ENCODE measurements at regions not wholly inside any gene's neighbourhood (a gene's known extent, or its start where the extent isn't known, plus 50 kb on each side); places are given as distances from the start of the nearest gene placed in this dataset.
A peak's percentile ranks its signal among the peaks of the same experiment; 100 is the strongest.

DNA sequence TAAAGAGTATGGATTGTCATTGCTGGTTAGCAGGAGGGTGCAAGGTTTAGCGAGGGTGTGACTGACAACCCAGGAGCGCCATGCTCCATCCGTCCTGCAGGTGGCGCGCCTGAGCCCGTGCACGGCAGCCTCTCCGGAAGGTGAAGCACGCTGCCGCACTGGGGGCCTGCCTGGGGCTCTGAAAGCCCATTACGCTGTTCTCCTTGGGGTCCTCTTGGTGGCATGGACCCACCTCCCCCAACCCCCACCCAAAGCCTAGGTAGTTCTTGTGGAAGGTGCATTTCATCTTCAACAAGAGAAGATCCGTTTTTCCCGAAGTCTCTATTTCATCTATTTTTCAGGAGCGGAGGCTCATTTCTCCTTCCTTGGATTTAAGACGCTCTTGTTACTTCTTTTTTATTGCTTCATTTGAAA lies 197.4 kb upstream of the KCNG1 start (continued):
- TF ChIP-seq ZBTB9 (CRISPR knock-in tag; IDR thresholded peaks at IDR 0.05) (no peak), PKNOX1 (IDR thresholded peaks at IDR 0.05) (peak; percentile 81), RAD21 (CRISPR knock-in tag; conservative IDR thresholded peaks at IDR 0.05 in 1 of 2, IDR thresholded peaks at IDR 0.05 in 1 of 2) (peak; percentile 18 to 62; a peak in 3 of 4 replicates), MAFF (IDR thresholded peaks at IDR 0.05; ENCODE audit: low read length) (no peak), SPI1 (IDR thresholded peaks at IDR 0.05; ENCODE audit: borderline replicate concordance, low read depth, low read length) (no peak), MYC (IDR thresholded peaks at IDR 0.05; ENCODE audit: low read depth, low read length) (0 out of 2 replicates have a peak, but pooled peaks have one; percentile 34), MYC (CRISPR knock-in tag; IDR thresholded peaks at IDR 0.05; ENCODE audit: borderline replicate concordance, low read depth) (no peak)
- TF ChIP-seq, protein P1, sequence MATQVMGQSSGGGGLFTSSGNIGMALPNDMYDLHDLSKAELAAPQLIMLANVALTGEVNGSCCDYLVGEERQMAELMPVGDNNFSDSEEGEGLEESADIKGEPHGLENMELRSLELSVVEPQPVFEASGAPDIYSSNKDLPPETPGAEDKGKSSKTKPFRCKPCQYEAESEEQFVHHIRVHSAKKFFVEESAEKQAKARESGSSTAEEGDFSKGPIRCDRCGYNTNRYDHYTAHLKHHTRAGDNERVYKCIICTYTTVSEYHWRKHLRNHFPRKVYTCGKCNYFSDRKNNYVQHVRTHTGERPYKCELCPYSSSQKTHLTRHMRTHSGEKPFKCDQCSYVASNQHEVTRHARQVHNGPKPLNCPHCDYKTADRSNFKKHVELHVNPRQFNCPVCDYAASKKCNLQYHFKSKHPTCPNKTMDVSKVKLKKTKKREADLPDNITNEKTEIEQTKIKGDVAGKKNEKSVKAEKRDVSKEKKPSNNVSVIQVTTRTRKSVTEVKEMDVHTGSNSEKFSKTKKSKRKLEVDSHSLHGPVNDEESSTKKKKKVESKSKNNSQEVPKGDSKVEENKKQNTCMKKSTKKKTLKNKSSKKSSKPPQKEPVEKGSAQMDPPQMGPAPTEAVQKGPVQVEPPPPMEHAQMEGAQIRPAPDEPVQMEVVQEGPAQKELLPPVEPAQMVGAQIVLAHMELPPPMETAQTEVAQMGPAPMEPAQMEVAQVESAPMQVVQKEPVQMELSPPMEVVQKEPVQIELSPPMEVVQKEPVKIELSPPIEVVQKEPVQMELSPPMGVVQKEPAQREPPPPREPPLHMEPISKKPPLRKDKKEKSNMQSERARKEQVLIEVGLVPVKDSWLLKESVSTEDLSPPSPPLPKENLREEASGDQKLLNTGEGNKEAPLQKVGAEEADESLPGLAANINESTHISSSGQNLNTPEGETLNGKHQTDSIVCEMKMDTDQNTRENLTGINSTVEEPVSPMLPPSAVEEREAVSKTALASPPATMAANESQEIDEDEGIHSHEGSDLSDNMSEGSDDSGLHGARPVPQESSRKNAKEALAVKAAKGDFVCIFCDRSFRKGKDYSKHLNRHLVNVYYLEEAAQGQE (IDR thresholded peaks at IDR 0.05; ENCODE audit: borderline replicate concordance), result peak; percentile 44; the same call in 1 of the 2 replicates
- TF ChIP-seq, protein P1 (CRISPR knock-in tag; IDR thresholded peaks at IDR 0.05; ENCODE audit: low read depth), result no peak

Data from K562 (cell line).